Left ventricle myocardium inferior (tissue), 1 donor: ENCODE measurements at regions not wholly inside any gene's neighbourhood (a gene's known extent, or its start where the extent isn't known, plus 50 kb on each side); places are given as distances from the start of the nearest gene placed in this dataset.

ENCODE experiments used
- DNase-seq: peaks from one replicate; pipeline ENCODE4 v3.0.0-alpha.2; 2020
- H3K27ac ChIP-seq: fragments of 200-600 bp; replicated peaks from 2 replicates; pipeline ENCODE4 v1.8.0; 2021
- H3K27me3 ChIP-seq: fragments of 200-600 bp; 2 replicates; pipeline ENCODE4 v1.8.0; 2021; ENCODE audit warnings: low read depth
- H3K36me3 ChIP-seq: fragments of 200-600 bp; 2 replicates; pipeline ENCODE4 v1.8.0; 2021
- H3K4me1 ChIP-seq: fragments of 200-600 bp; 2 replicates; pipeline ENCODE4 v1.8.0; 2021
- H3K4me3 ChIP-seq: fragments of 200-600 bp; 2 replicates; pipeline ENCODE4 v1.8.0; 2021; ENCODE audit warnings: mild to moderate bottlenecking, moderate library complexity
- H3K9me3 ChIP-seq: fragments of 200-600 bp; replicated peaks from 2 replicates; pipeline ENCODE4 v1.8.0; 2021
- CTCF ChIP-seq: fragments of 200-600 bp; IDR thresholded peaks from 2 replicates; pipeline ENCODE4 v1.8.0; 2021; ENCODE audit warnings: antibody characterized with exemption, mild to moderate bottlenecking, borderline replicate concordance
- intact Hi-C: fragments of 100-400 bp; cut with micrococcal nuclease; formaldehyde crosslinking; loops from one replicate; pipeline ENCODE4 v1.11.0; 2022
- donor health status: DM: no; HTN: yes; CAD: no; lungs with severe emphysema.

DNA sequence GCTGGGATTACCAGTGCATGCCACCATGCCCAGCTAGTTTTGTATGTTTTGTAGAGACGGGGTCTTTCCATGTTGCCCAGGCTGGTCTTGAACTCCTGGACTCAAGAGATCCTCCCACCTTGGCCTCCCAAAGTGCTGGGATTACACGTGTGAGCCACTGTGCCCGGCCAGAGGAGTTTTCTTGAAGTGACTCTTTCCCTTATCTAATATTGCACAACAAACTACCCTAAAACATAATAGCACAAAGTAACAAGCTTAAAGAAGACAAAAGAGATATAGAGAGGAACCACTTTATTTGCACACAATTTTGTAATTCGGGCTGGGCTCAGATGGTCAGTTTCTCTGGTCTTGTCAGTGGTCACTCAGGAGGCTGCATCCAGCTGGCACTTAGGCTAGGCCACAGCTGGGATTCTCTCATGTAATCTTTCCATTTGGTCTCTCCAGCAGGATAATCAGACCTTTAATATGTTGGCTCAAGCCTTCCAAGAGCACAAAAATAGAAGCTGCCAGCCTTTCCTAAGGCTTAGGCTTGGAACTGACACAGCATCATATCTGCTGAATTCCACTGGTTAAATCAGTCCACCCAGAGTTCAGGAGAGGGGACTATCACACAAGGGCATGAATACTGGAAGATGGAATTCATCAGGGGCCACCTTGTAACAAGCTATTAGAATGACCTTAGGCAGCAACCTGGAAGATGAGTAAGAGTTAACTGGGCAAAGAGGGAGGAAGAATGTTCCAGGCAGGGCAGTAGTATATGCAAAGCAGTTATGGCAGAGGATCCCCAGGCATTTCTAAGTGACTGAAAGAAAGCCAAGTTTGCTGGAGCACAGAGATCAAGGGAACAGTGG, 56.7 kb upstream of the PNRC1 start:
- Histone ChIP-seq H3K4me3 (no peak overlapping the region), H3K4me1 (peaks cover 49% of the 10 kb centered on the region), H3K27ac (peak overlapping the region; percentile 82), H3K36me3 (no peaks in the 10 kb centered on the region), H3K9me3 (no peaks in the 10 kb centered on the region), H3K27me3 (no peaks in the 10 kb centered on the region)
- intact Hi-C loops: no loop called here
- TF ChIP-seq CTCF: no peak
- peak; percentile 25 for DNase-seq

DNA sequence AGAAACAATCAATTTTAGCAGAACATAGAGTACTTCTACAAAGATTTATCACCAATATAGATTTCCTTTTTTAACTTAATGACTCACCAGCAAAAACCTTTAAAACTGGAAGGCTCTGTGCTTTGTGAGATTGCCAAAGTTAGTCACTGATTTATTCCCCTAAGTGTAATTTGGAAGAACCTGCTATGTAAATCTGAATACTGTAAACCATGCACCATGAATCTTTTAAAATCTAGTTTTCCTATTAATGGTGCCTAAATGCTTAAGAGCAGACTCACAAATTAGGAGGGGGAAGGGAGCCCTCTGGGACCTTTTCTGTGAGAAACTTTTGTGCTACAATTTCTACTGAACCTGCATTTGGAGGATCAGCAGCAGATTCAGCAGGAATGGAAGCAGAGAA, 57.8 kb upstream of the PNRC1 start:
- Histone ChIP-seq H3K4me3 (no peak overlapping the region), H3K27ac (peak overlapping the region; percentile 82), H3K27me3 (no peaks in the 10 kb centered on the region), H3K4me1 (peaks cover 49% of the 10 kb centered on the region), H3K9me3 (no peaks in the 10 kb centered on the region), H3K36me3 (no peaks in the 10 kb centered on the region)
- no peak for DNase-seq
- intact Hi-C loops: no loop called here
- TF ChIP-seq CTCF: no peak

- intact Hi-C loops: no loop called here
- TF ChIP-seq CTCF: no peak
- Histone ChIP-seq H3K4me1 (peaks cover 48% of the 10 kb centered on the region), H3K27me3 (no peaks in the 10 kb centered on the region), H3K36me3 (no peaks in the 10 kb centered on the region), H3K9me3 (peaks cover 5% of the 10 kb centered on the region), H3K4me3 (no peak overlapping the region), H3K27ac (no peak overlapping the region)
- no peak for DNase-seq
Measured at GRCh38 chr6:89021629-89022028, 58.2 kb upstream of the RNGTT start.

GRCh38 chr6:89015971-89016370, 52.6 kb upstream of the RNGTT start:
- intact Hi-C loops: no loop called here
- H3K9me3 ChIP-seq: peaks cover 5% of the 10 kb centered on the region
- H3K27me3 ChIP-seq: no peaks in the 10 kb centered on the region
- DNase-seq: no peak
- no peak overlapping the region for H3K4me3 ChIP-seq
- no peak overlapping the region for H3K27ac ChIP-seq
- H3K4me1 ChIP-seq: no peaks in the 10 kb centered on the region
- no peaks in the 10 kb centered on the region for H3K36me3 ChIP-seq
- TF ChIP-seq CTCF: no peak

- no peak overlapping the region for H3K27ac ChIP-seq
- H3K9me3 ChIP-seq: peaks cover 5% of the 10 kb centered on the region
- intact Hi-C loops: no loop called here
- no peak for DNase-seq
- no peak for TF ChIP-seq CTCF
- no peak overlapping the region for H3K4me3 ChIP-seq
- H3K4me1 ChIP-seq: no peaks in the 10 kb centered on the region
- H3K36me3 ChIP-seq: no peaks in the 10 kb centered on the region
- H3K27me3 ChIP-seq: no peaks in the 10 kb centered on the region
Measured at GRCh38 chr6:89013438-89013837, 50.0 kb upstream of the RNGTT start.
